ENCODE measurements at regions not wholly inside any gene's neighbourhood (a gene's known extent, or its start where the extent isn't known, plus 50 kb on each side); places are given as distances from the start of the nearest gene placed in this dataset.
"Not testable (repeated sequence)": the region's sequence is repeated elsewhere in the genome, so short reads cannot be mapped to it uniquely, and the experiment has no call there.

DNA sequence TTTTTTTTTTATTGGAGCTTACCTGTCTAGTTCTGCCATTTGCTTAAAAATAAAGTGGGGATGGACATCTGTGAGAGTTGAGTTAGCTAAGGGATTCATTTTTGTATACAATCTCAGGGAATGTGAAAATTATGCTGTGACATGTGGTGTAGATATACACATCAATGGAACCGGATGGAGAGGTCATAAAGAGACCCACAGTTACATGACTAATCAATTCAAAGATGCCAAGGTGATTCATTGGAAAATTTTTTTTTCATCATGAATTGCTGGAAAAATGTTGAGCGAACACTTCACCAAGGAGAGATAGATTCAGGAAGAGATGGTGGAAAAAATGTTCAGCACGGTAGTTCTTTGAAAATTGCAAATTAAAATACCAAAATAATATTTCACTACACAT, 605.4 kb upstream of the KIF2B start:
- ChIA-PET POLR2A (no interaction called here), CTCF (no interaction called here)
- no peak overlapping the region for H3K4me3 ChIP-seq (ENCODE audit: low read depth in 2 of 2, low read length in 2 of 2)
- no peaks in the 10 kb centered on the region for H3K36me3 ChIP-seq (ENCODE audit: control insufficient read depth, insufficient read depth, low read length)
- no peak overlapping the region for H3K27ac ChIP-seq (ENCODE audit: low read length)
- in situ Hi-C loops (cut with HindIII; ENCODE audit: low pct_unique_long_range_greater_than_20kb, low sequenced_read_pairs), result no loop called here
- BruUV-seq (replicated peaks), result no TSS peak
- no peak for DNase-seq (ENCODE audit: low read depth, low spot score)
- ATAC-seq, result no peak
- intact Hi-C loops (cut with micrococcal nuclease; ENCODE audit: unreplicated experiment), result no loop called here
- TF ChIP-seq SIN3A (IDR thresholded peaks at IDR 0.05; ENCODE audit: borderline replicate concordance, insufficient read depth, low read depth, low read length) (no peak), POLR2AphosphoS5 (IDR thresholded peaks at IDR 0.05; ENCODE audit: low read depth, low read length) (no peak), CTCF (IDR thresholded peaks at IDR 0.05) (no peak), TCF7L2 (IDR thresholded peaks at IDR 0.05; ENCODE audit: low read depth, low read length) (no peak)
- TF ChIP-seq, protein P1, sequence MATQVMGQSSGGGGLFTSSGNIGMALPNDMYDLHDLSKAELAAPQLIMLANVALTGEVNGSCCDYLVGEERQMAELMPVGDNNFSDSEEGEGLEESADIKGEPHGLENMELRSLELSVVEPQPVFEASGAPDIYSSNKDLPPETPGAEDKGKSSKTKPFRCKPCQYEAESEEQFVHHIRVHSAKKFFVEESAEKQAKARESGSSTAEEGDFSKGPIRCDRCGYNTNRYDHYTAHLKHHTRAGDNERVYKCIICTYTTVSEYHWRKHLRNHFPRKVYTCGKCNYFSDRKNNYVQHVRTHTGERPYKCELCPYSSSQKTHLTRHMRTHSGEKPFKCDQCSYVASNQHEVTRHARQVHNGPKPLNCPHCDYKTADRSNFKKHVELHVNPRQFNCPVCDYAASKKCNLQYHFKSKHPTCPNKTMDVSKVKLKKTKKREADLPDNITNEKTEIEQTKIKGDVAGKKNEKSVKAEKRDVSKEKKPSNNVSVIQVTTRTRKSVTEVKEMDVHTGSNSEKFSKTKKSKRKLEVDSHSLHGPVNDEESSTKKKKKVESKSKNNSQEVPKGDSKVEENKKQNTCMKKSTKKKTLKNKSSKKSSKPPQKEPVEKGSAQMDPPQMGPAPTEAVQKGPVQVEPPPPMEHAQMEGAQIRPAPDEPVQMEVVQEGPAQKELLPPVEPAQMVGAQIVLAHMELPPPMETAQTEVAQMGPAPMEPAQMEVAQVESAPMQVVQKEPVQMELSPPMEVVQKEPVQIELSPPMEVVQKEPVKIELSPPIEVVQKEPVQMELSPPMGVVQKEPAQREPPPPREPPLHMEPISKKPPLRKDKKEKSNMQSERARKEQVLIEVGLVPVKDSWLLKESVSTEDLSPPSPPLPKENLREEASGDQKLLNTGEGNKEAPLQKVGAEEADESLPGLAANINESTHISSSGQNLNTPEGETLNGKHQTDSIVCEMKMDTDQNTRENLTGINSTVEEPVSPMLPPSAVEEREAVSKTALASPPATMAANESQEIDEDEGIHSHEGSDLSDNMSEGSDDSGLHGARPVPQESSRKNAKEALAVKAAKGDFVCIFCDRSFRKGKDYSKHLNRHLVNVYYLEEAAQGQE (IDR thresholded peaks at IDR 0.05; ENCODE audit: insufficient read depth in 1 of 2, low read depth in 2 of 2, low read length in 1 of 2), result no peak
- H3K27me3 ChIP-seq (ENCODE audit: control insufficient read depth, insufficient read depth, low read length), result no peaks in the 10 kb centered on the region
- H3K4me1 ChIP-seq (ENCODE audit: control insufficient read depth, insufficient read depth, low read length), result no peaks in the 10 kb centered on the region
- peaks cover 4% of the 10 kb centered on the region; the same call in 1 of the 2 replicates for H3K9me3 ChIP-seq (ENCODE audit: control insufficient read depth, insufficient read depth, low read depth, low read length)

GRCh38 chr17:53208935-53209334, 613.8 kb upstream of the KIF2B start:
- intact Hi-C loops (cut with micrococcal nuclease; ENCODE audit: unreplicated experiment); in situ Hi-C loops (cut with HindIII; ENCODE audit: low pct_unique_long_range_greater_than_20kb, low sequenced_read_pairs); BruUV-seq (replicated peaks); POLR2A ChIA-PET; H3K9me3 ChIP-seq (ENCODE audit: control insufficient read depth, insufficient read depth, low read depth, low read length); CTCF ChIA-PET; H3K4me3 ChIP-seq (ENCODE audit: low read depth in 2 of 2, low read length in 2 of 2); DNase-seq (ENCODE audit: low read depth, low spot score); H3K27me3 ChIP-seq (ENCODE audit: control insufficient read depth, insufficient read depth, low read length); H3K36me3 ChIP-seq (ENCODE audit: control insufficient read depth, insufficient read depth, low read length); ATAC-seq; H3K27ac ChIP-seq (ENCODE audit: low read length); H3K4me1 ChIP-seq (ENCODE audit: control insufficient read depth, insufficient read depth, low read length): not testable (repeated sequence)

DNA sequence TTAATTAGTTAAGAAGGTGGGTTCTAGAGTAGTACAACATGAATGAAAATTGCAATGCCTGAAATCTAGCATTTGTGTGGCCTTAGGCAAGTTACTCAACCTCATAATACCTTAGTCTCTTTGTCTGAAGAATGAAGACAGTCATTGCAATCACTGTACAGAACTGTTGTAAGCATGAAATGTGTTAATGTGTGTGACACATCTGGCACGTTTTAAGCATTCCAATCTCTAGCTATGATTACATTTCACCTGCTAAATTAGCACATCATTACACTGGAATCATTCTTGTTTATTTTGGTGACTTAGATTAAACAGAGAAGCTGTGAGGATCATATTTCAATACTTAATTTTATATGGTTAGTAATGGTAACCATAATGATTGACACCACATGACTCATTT, 629.7 kb upstream of the KIF2B start:
- intact Hi-C loops (cut with micrococcal nuclease; ENCODE audit: unreplicated experiment) (no loop called here), in situ Hi-C loops (cut with HindIII; ENCODE audit: low pct_unique_long_range_greater_than_20kb, low sequenced_read_pairs) (no loop called here)
- no peaks in the 10 kb centered on the region; the same call in 1 of the 2 replicates for H3K36me3 ChIP-seq (ENCODE audit: control insufficient read depth, insufficient read depth, low read length)
- no peaks in the 10 kb centered on the region for H3K27me3 ChIP-seq (ENCODE audit: control insufficient read depth, insufficient read depth, low read length)
- DNase-seq (ENCODE audit: low read depth, low spot score) (no peak), ATAC-seq (no peak)
- no peak overlapping the region for H3K27ac ChIP-seq (ENCODE audit: low read length)
- no TSS peak for BruUV-seq (replicated peaks)
- ChIA-PET POLR2A (no interaction called here), CTCF (no interaction called here)
- no peak overlapping the region for H3K4me3 ChIP-seq (ENCODE audit: low read depth in 2 of 2, low read length in 2 of 2)
- no peaks in the 10 kb centered on the region for H3K9me3 ChIP-seq (ENCODE audit: control insufficient read depth, insufficient read depth, low read depth, low read length)
- TF ChIP-seq TCF7L2 (IDR thresholded peaks at IDR 0.05; ENCODE audit: low read depth, low read length) (no peak), CTCF (IDR thresholded peaks at IDR 0.05) (no peak)
- TF ChIP-seq, protein P1 (IDR thresholded peaks at IDR 0.05; ENCODE audit: insufficient read depth in 1 of 2, low read depth in 2 of 2, low read length in 1 of 2), result no peak
- no peaks in the 10 kb centered on the region for H3K4me1 ChIP-seq (ENCODE audit: control insufficient read depth, insufficient read depth, low read length)

Data from Panc1 (cell line).